Endothelial cell (in vitro differentiated cells): ENCODE measurements at regions not wholly inside any gene's neighbourhood (a gene's known extent, or its start where the extent isn't known, plus 50 kb on each side); places are given as distances from the start of the nearest gene placed in this dataset.

Experiments
- DNase-seq: peaks from one replicate; pipeline ENCODE4 v3.0.0; 2021; ENCODE audit warnings: low spot score
- H3K27ac Mint-ChIP-seq: one replicate; pipeline ENCODE4 v1.8.0; 2021; ENCODE audit warnings: mixed read lengths, inconsistent platforms; ENCODE audit not compliant: unreplicated experiment
- H3K27me3 Mint-ChIP-seq: one replicate; pipeline ENCODE4 v1.8.0; 2021; ENCODE audit warnings: mild to moderate bottlenecking, moderate library complexity, mixed read lengths, inconsistent platforms; ENCODE audit not compliant: unreplicated experiment
- H3K36me3 Mint-ChIP-seq: one replicate; pipeline ENCODE4 v1.8.0; 2021; ENCODE audit warnings: mild to moderate bottlenecking, low read depth, mixed read lengths, inconsistent platforms; ENCODE audit not compliant: unreplicated experiment
- H3K4me1 Mint-ChIP-seq: one replicate; pipeline ENCODE4 v1.8.0; 2021; ENCODE audit warnings: mild to moderate bottlenecking, mixed read lengths, inconsistent platforms; ENCODE audit not compliant: unreplicated experiment
- H3K4me3 Mint-ChIP-seq: one replicate; pipeline ENCODE4 v1.8.0; 2021; ENCODE audit warnings: mild to moderate bottlenecking, mixed read lengths, inconsistent platforms; ENCODE audit not compliant: unreplicated experiment
- H3K9me3 Mint-ChIP-seq: one replicate; pipeline ENCODE4 v1.8.0; 2021; ENCODE audit warnings: mixed read lengths, inconsistent platforms; ENCODE audit not compliant: unreplicated experiment
- TF ChIP-seq, protein P1 (sequence below): fragments of 200-600 bp; sonication (generic); IDR thresholded peaks from one replicate; pipeline ENCODE4 v1.5.0; 2021; ENCODE audit warnings: antibody characterized with exemption; ENCODE audit not compliant: unreplicated experiment

DNA sequence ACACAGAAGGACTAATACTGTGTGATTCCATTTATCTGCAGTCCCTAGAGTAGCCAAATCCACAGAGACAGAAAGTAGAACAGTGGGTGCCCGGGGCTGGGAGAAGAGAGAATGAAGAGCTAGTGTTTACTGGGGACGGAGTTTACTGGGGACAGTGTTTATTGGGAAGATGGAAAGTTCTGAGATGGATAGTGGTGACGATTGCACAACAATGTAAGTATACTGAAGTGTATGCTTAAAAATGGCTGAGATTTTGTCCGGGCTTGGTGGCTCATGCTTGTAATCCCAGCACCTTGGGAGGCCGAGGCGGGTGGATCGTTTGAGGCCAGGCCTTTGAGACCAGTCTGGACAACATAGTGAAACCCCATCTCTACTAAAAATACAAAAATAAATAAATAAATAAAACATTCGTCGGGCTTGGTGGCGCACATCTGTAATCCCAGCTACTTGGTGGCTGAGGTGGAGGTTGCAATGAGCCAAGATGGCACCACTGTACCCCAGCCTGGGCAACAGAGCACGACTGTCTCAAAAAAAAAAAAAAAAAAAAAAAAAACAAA, 132.4 kb downstream of the CTTN start:
- DNase-seq: no peak
- TF ChIP-seq, protein P1, sequence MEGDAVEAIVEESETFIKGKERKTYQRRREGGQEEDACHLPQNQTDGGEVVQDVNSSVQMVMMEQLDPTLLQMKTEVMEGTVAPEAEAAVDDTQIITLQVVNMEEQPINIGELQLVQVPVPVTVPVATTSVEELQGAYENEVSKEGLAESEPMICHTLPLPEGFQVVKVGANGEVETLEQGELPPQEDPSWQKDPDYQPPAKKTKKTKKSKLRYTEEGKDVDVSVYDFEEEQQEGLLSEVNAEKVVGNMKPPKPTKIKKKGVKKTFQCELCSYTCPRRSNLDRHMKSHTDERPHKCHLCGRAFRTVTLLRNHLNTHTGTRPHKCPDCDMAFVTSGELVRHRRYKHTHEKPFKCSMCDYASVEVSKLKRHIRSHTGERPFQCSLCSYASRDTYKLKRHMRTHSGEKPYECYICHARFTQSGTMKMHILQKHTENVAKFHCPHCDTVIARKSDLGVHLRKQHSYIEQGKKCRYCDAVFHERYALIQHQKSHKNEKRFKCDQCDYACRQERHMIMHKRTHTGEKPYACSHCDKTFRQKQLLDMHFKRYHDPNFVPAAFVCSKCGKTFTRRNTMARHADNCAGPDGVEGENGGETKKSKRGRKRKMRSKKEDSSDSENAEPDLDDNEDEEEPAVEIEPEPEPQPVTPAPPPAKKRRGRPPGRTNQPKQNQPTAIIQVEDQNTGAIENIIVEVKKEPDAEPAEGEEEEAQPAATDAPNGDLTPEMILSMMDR: no peak
- Mint-ChIP-seq H3K9me3 (no peaks in the 10 kb centered on the region), H3K4me3 (no peak overlapping the region), H3K4me1 (peaks cover 2% of the 10 kb centered on the region), H3K36me3 (peaks cover 15% of the 10 kb centered on the region), H3K27me3 (peaks cover 10% of the 10 kb centered on the region), H3K27ac (no peak overlapping the region)

- Mint-ChIP-seq H3K9me3 (no peaks in the 10 kb centered on the region), H3K27me3 (peaks cover 8% of the 10 kb centered on the region), H3K27ac (no peak overlapping the region), H3K4me3 (no peak overlapping the region), H3K4me1 (peaks cover 2% of the 10 kb centered on the region), H3K36me3 (peaks cover 15% of the 10 kb centered on the region)
- TF ChIP-seq, protein P1: no peak
- no peak for DNase-seq
These were observed 133.1 kb downstream of the CTTN start for GRCh38 chr11:70531281-70532065.

DNA sequence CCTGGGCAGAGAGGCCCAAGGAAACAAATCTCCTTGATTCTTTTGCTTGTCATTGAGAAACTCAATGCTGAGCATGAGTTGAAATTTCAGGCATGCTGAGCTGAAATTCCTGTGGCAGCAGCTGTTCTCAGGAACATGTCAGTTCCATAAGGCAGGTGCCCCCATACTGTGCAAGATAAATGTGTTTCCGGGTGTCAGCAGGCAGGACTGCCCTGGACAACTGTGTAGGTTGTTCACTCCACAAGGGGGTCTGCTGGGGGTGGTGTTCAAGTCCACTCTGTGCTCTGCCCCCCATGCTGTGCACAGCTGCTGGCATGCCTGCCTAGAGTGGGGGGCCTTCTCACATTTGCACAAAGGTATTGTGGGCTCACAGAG, 133.7 kb downstream of the CTTN start:
- Mint-ChIP-seq H3K27ac (no peak overlapping the region), H3K9me3 (no peaks in the 10 kb centered on the region), H3K4me3 (no peak overlapping the region)

DNA sequence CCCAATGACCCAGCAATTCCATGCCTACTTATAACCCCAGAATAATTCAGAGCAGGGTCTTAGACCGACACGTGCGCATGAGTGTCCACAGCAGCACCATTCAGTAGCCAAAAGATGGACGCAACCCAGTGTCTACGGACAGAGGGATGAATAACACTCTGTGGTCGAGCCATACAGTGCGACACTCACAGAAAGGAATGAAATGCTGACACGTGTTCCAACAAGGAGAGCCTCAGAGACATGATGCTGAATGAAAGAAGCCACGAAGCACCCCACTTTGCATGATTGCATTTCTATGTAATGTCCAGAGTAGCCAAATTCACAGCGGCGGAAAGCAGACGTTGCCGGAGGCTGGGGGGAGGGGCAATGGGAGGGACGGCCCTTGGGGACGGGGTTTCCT, 134.4 kb downstream of the CTTN start:
- Mint-ChIP-seq H3K9me3 (no peaks in the 10 kb centered on the region), H3K27me3 (peaks cover 7% of the 10 kb centered on the region), H3K27ac (no peak overlapping the region), H3K36me3 (peaks cover 15% of the 10 kb centered on the region), H3K4me3 (no peak overlapping the region), H3K4me1 (peaks cover 2% of the 10 kb centered on the region)
- peak; percentile 1 for DNase-seq
- TF ChIP-seq, protein P1: no peak

More for the DNA sequence above, 133.7 kb downstream of the CTTN start:
- TF ChIP-seq, protein P1: no peak
- Mint-ChIP-seq H3K27me3 (peaks cover 7% of the 10 kb centered on the region), H3K36me3 (peaks cover 15% of the 10 kb centered on the region), H3K4me1 (peaks cover 2% of the 10 kb centered on the region)
- no peak for DNase-seq
